Inflammatory macrophage (primary cell): ENCODE measurements at regions not wholly inside any gene's neighbourhood (a gene's known extent, or its start where the extent isn't known, plus 50 kb on each side); places are given as distances from the start of the nearest gene placed in this dataset.
A peak's percentile ranks its signal among the peaks of the same experiment; 100 is the strongest.
"Not testable (repeated sequence)": the region's sequence is repeated elsewhere in the genome, so short reads cannot be mapped to it uniquely, and the experiment has no call there.

Source experiments
- DNase-seq, 2 donors: peaks; one replicate each; pipeline ENCODE4 v3.0.0-alpha.2; 2020 to 2022

GRCh38 chr5:111859533-111860270 is 102.7 kb upstream of the NREP start:
- DNase-seq: peak in 1 of 2 donors; percentile 22

GRCh38 chr5:111859031-111859430 is 102.0 kb upstream of the NREP start:
- no peak for DNase-seq

GRCh38 chr5:111857623-111858022 is 100.6 kb upstream of the NREP start:
- no peak for DNase-seq

- no peak for DNase-seq
These were observed 100.0 kb upstream of the NREP start for GRCh38 chr5:111856876-111857466.

GRCh38 chr5:111855356-111855755 is 98.4 kb upstream of the NREP start:
- DNase-seq: no peak

- DNase-seq: no peak
These were observed 97.2 kb upstream of the NREP start for GRCh38 chr5:111854186-111854585.

GRCh38 chr5:111853748-111854147 is 96.8 kb upstream of the NREP start:
- no peak for DNase-seq

GRCh38 chr5:111851631-111852548 is 94.9 kb upstream of the NREP start:
- DNase-seq: peak; percentile 10 to 25

GRCh38 chr5:111848476-111848875 is 91.5 kb upstream of the NREP start:
- no peak for DNase-seq

- no peak for DNase-seq
These were observed 90.3 kb upstream of the NREP start for GRCh38 chr5:111847052-111847925.

- DNase-seq: no peak
These were observed 83.2 kb upstream of the NREP start for GRCh38 chr5:111840036-111840674.

GRCh38 chr5:111839438-111839837 is 82.4 kb upstream of the NREP start:
- DNase-seq: no peak

GRCh38 chr5:111836426-111836825 is 79.4 kb upstream of the NREP start:
- DNase-seq: no peak

GRCh38 chr5:111834926-111835599 is 78.1 kb upstream of the NREP start:
- DNase-seq: no peak

GRCh38 chr5:111830333-111830732 is 73.3 kb upstream of the NREP start:
- no peak for DNase-seq

- no peak for DNase-seq
These were observed 72.7 kb upstream of the NREP start for GRCh38 chr5:111829701-111830100.

- no peak for DNase-seq
These were observed 69.1 kb upstream of the NREP start for GRCh38 chr5:111826064-111826463.

GRCh38 chr5:111820072-111820471 is 63.1 kb upstream of the NREP start:
- DNase-seq: no peak

GRCh38 chr5:111819028-111819427 is 62.0 kb upstream of the NREP start:
- DNase-seq: not testable (repeated sequence)

- peak in 1 of 2 donors; percentile 53 for DNase-seq
These were observed 56.5 kb upstream of the NREP start for GRCh38 chr5:111813537-111813936.

- no peak for DNase-seq
These were observed 53.1 kb upstream of the NREP start for GRCh38 chr5:111810112-111810511.
